SU-DHL-6 (cell line): ENCODE measurements at regions not wholly inside any gene's neighbourhood (a gene's known extent, or its start where the extent isn't known, plus 50 kb on each side); places are given as distances from the start of the nearest gene placed in this dataset.

Experiments
- H2AFZ ChIP-seq: fragments of 200-600 bp; sonication (generic); 2 replicates; pipeline ENCODE4 v1.6.1; 2014; ENCODE audit warnings: low read depth, mild to moderate bottlenecking, moderate library complexity, mixed read lengths, antibody characterized with exemption, low read length; ENCODE audit not compliant: severe bottlenecking
- H3F3A ChIP-seq: fragments of 200-600 bp; shearing (Covaris generic); 2 replicates; pipeline ENCODE4 v1.6.0; 2016; ENCODE audit warnings: antibody characterized with exemption, mild to moderate bottlenecking; ENCODE audit not compliant: insufficient read depth
- H3K27ac ChIP-seq: fragments of 200-600 bp; sonication (generic); 2 replicates; pipeline ENCODE4 v1.5.1; 2016; ENCODE audit warnings: low read depth, mild to moderate bottlenecking, low read length, moderate library complexity, mixed read lengths
- H3K27me3 ChIP-seq: fragments of 200-600 bp; sonication (generic), shearing (Covaris generic); 2 replicates; pipeline ENCODE4 v1.6.0; 2014; ENCODE audit warnings: mild to moderate bottlenecking, low read length
- H3K36me3 ChIP-seq: fragments of 200-600 bp; sonication (generic); 2 replicates; pipeline ENCODE4 v1.6.1; 2014; ENCODE audit warnings: mild to moderate bottlenecking, low read length, mixed read lengths
- H3K4me2 ChIP-seq: fragments of 300-600, 200-600 bp; shearing (Covaris generic), sonication (generic); 2 replicates; pipeline ENCODE4 v1.6.0; 2014; ENCODE audit warnings: low read length, low read depth, mild to moderate bottlenecking; ENCODE audit not compliant: poor library complexity, severe bottlenecking
- H3K4me3 ChIP-seq: fragments of 200-600 bp; sonication (generic); 2 replicates; pipeline ENCODE4 v1.5.1; 2014; ENCODE audit warnings: antibody characterized with exemption, low read length, mild to moderate bottlenecking, mixed read lengths; ENCODE audit not compliant: insufficient read depth, poor library complexity, severe bottlenecking
- H3K79me2 ChIP-seq: fragments of 200-600 bp; sonication (generic); 2 replicates; pipeline ENCODE4 v1.6.1; 2014; ENCODE audit warnings: mild to moderate bottlenecking, low read length, moderate library complexity; ENCODE audit not compliant: insufficient read depth
- H3K9ac ChIP-seq: fragments of 200-600 bp; sonication (generic); 2 replicates; pipeline ENCODE4 v1.7.0; 2014; ENCODE audit warnings: mild to moderate bottlenecking, low read length
- H3K9me2 ChIP-seq: fragments of 200-600 bp; sonication (generic); replicated peaks from 2 replicates; pipeline ENCODE4 v1.6.1; 2014; ENCODE audit warnings: low read length; ENCODE audit not compliant: insufficient read depth
- H3K9me3 ChIP-seq: fragments of 200-600 bp; sonication (generic); 2 replicates; pipeline ENCODE4 v1.6.1; 2014; ENCODE audit warnings: low read length, mixed read lengths; ENCODE audit not compliant: insufficient read depth
- H4K20me1 ChIP-seq: fragments of 200-600 bp; sonication (generic); 2 replicates; pipeline ENCODE4 v1.6.1; 2014; ENCODE audit warnings: low read depth, mild to moderate bottlenecking, antibody characterized with exemption, low read length, moderate library complexity, mixed read lengths
- CTCF ChIP-seq: fragments of 200-600 bp; sonication (generic); IDR thresholded peaks from one replicate; pipeline ENCODE4 v1.5.1; 2017; ENCODE audit warnings: antibody characterized with exemption, mild to moderate bottlenecking, low read length, moderate library complexity; ENCODE audit not compliant: insufficient read depth, poor library complexity, severe bottlenecking
- EZH2phosphoT487 ChIP-seq: fragments of 200-600 bp; sonication (generic), shearing (Covaris generic); conservative IDR thresholded peaks from 2 replicates; pipeline ENCODE4 v1.6.1; 2018; ENCODE audit warnings: mild to moderate bottlenecking, antibody characterized with exemption, low read length, moderate library complexity, mixed read lengths

GRCh38 chr20:11047559-11047958 is 373.8 kb upstream of the JAG1 start:
- Histone ChIP-seq H3K27ac (no peak overlapping the region), H3K79me2 (no peaks in the 10 kb centered on the region), H3F3A (no peaks in the 10 kb centered on the region), H3K9me2 (no peaks in the 10 kb centered on the region), H3K36me3 (no peaks in the 10 kb centered on the region), H3K4me3 (no peak overlapping the region), H3K4me2 (no peak overlapping the region), H3K27me3 (no peaks in the 10 kb centered on the region), H2AFZ (no peak overlapping the region), H3K9ac (no peak overlapping the region), H4K20me1 (no peaks in the 10 kb centered on the region), H3K9me3 (no peaks in the 10 kb centered on the region)
- no peak for TF ChIP-seq CTCF
- TF ChIP-seq EZH2phosphoT487 = no peak

GRCh38 chr20:11048739-11049138 is 374.9 kb upstream of the JAG1 start:
- TF ChIP-seq EZH2phosphoT487 (no peak), CTCF (no peak)
- H3K9ac ChIP-seq = no peak overlapping the region
- no peak overlapping the region for H3K27ac ChIP-seq
- H3K36me3 ChIP-seq = no peaks in the 10 kb centered on the region
- H3K9me3 ChIP-seq = no peaks in the 10 kb centered on the region
- no peaks in the 10 kb centered on the region for H4K20me1 ChIP-seq
- no peaks in the 10 kb centered on the region for H3F3A ChIP-seq
- H2AFZ ChIP-seq = no peak overlapping the region
- no peak overlapping the region for H3K4me2 ChIP-seq
- H3K4me3 ChIP-seq = no peak overlapping the region
- H3K27me3 ChIP-seq = no peaks in the 10 kb centered on the region
- no peaks in the 10 kb centered on the region for H3K79me2 ChIP-seq
- H3K9me2 ChIP-seq = no peaks in the 10 kb centered on the region

- no peaks in the 10 kb centered on the region for H3K27me3 ChIP-seq
- no peaks in the 10 kb centered on the region for H3K9me3 ChIP-seq
- no peak overlapping the region for H3K9ac ChIP-seq
- no peak overlapping the region for H3K27ac ChIP-seq
- no peaks in the 10 kb centered on the region for H3K36me3 ChIP-seq
- H3K9me2 ChIP-seq = no peaks in the 10 kb centered on the region
- TF ChIP-seq CTCF (no peak), EZH2phosphoT487 (no peak)
- H2AFZ ChIP-seq = no peak overlapping the region
- no peaks in the 10 kb centered on the region for H3F3A ChIP-seq
- no peak overlapping the region for H3K4me2 ChIP-seq
- no peaks in the 10 kb centered on the region for H3K79me2 ChIP-seq
- no peaks in the 10 kb centered on the region for H4K20me1 ChIP-seq
- H3K4me3 ChIP-seq = no peak overlapping the region
Measured at GRCh38 chr20:11050350-11050749, 376.6 kb upstream of the JAG1 start.

GRCh38 chr20:11051136-11051535 is 377.3 kb upstream of the JAG1 start:
- Histone ChIP-seq H3K9ac (no peak overlapping the region), H4K20me1 (no peaks in the 10 kb centered on the region)

More at GRCh38 chr20:11051136-11051535, 377.3 kb upstream of the JAG1 start:
- no peaks in the 10 kb centered on the region for H3K36me3 ChIP-seq
- no peak overlapping the region for H3K4me3 ChIP-seq
- H3K9me3 ChIP-seq = no peaks in the 10 kb centered on the region
- H3K4me2 ChIP-seq = no peak overlapping the region
- no peak for TF ChIP-seq CTCF
- no peak for TF ChIP-seq EZH2phosphoT487
- no peak overlapping the region for H3K27ac ChIP-seq
- no peaks in the 10 kb centered on the region for H3K9me2 ChIP-seq
- no peaks in the 10 kb centered on the region for H3K27me3 ChIP-seq
- H3K79me2 ChIP-seq = no peaks in the 10 kb centered on the region
- H2AFZ ChIP-seq = no peak overlapping the region
- no peaks in the 10 kb centered on the region for H3F3A ChIP-seq
